ENCODE measurements at regions not wholly inside any gene's neighbourhood (a gene's known extent, or its start where the extent isn't known, plus 50 kb on each side); places are given as distances from the start of the nearest gene placed in this dataset.
"Not testable (repeated sequence)": the region's sequence is repeated elsewhere in the genome, so short reads cannot be mapped to it uniquely, and the experiment has no call there.

- DNase-seq = no peak
Observed at GRCh38 chr7:91407942-91408341, 143.7 kb downstream of the FZD1 start.

DNA sequence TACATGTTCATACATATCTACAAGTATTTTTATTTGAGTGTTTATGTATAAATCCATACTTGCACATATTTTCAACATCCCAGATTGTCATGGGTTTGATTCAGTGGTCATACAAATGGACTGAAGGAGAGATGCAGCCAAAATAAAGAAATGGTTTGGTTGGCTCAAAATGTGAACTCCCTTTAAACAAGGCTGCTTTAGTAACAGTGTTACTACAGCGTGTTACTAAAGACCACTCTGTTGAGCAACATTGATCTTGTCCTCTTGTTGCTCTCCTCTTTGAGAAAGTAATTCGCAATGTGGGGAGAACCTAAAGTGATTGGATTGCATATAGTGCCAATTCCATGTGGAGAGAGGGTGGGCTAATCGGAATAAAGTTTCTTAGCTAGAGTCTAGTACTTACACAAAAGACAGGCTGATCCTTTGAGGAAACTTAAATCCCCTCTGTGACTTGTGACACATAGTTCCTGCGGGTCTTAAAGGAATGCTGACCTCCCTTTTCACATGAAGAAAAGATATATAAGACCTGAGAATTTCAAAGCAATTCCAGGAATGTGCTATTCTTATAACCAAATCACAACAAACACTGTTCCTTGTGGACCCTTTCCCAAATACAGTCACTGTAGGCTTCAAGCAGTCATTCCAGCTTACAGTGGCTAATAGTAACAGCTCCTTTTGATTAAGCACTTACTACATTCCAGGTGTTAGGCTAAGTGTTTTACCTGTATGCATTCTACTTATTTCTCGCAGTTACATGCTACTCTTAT lies 144.3 kb downstream of the FZD1 start:
- DNase-seq = no peak

- DNase-seq = no peak
Observed at GRCh38 chr7:91411060-91411459, 146.8 kb downstream of the FZD1 start.

- no peak for DNase-seq
Observed at GRCh38 chr7:91412298-91412697, 148.1 kb downstream of the FZD1 start.

DNA sequence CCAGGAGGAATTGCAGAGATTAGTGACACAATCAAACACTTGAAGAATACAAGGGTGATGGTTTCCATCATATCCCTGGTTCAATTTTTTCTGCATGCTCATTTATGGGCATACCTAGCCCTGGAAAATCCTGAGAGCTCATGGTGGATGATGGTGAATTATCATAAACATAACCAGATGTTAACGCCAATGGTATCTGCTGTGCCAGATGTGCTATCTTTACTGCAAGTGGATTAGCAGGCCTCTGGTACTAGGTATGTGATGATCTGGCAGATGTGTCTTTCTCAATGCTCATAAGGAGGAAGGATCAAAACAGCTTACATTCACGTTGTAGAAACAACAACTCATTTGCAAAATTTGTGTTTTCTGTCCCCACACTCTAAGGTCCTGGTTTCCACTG lies 150.5 kb downstream of the FZD1 start:
- no peak for DNase-seq

GRCh38 chr7:91416155-91416865 lies 152.1 kb downstream of the FZD1 start:
- no peak for DNase-seq

DNA sequence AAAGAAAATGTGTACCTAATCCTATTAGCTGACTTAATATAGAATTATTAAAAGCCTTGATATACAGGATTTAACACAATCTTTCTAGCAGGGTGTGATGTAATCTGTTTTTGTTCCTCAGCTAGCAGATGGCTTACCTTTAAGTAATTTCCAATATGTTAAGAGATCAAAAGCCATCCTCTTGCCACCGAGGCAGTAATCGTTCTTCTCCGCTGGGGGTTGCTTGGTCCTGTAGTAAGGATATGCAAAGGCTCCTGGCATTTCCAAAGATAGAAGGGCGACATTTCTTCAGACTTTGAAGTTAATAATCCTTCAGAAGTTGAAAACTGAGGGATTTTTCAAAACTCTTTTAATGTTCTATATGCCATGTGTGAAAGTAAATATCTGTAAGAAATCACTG lies 156.4 kb downstream of the FZD1 start:
- no peak for DNase-seq

GRCh38 chr7:91421018-91421417 lies 156.8 kb downstream of the FZD1 start:
- DNase-seq = no peak

DNA sequence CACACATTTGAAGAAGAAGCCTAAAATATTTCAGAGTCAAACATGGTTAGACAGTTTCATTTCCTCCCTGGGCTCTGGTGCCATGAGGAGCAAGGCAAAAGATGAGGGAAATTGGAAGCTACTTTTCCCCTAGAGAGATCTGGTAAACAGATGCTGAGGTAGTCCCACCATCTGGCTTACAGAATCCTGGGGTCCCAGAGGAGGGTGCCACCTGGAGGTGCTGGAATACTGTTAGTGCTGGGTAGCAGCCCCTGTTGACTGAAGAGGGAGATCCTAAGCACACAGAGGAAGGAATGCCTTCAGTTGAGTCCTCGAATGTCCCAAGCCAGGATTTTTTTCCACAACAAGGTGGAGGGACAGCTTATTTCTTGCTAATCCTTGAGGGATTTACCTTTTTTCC lies 160.1 kb downstream of the FZD1 start:
- no peak for DNase-seq

- no peak for DNase-seq
Observed at GRCh38 chr7:91425149-91425548, 160.9 kb downstream of the FZD1 start.

GRCh38 chr7:91427051-91427450 lies 162.8 kb downstream of the FZD1 start:
- DNase-seq = no peak

- DNase-seq = no peak
Observed at GRCh38 chr7:91431601-91432000, 167.4 kb downstream of the FZD1 start.

GRCh38 chr7:91434836-91435235 lies 170.6 kb downstream of the FZD1 start:
- no peak for DNase-seq

DNA sequence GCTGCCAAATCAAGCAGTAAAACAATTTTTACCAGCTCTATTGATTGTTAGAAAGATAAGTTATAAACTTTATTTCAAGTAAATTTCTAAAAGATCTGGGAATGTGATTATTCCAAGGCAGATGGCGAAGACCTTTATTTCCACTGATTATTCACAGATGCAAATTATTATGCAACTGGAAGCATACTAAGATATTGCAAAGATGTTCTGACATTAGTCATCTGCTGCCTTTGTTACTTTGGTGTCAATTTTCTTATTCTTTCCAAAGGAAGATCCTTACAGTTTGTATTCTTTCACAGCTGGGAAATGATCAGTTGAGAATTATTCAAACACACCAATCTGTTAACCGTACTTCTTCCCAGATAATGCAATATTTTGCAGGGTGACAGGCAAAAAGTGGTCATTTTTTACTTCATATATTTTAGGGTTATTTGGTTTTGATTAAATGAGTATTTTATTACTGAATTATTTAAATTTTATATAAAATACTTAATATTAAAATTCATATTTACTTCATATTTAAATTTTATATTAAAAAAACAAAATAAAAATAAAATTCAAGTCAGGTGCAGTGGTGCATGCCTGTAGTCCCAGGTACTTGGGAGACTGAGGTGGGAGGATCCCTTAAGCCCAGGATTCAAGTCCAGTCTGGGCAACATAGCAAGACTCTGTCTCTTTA lies 171.3 kb downstream of the FZD1 start:
- no peak for DNase-seq

- DNase-seq = peak; percentile 99
Observed at GRCh38 chr7:91436655-91437054, 172.4 kb downstream of the FZD1 start.

DNA sequence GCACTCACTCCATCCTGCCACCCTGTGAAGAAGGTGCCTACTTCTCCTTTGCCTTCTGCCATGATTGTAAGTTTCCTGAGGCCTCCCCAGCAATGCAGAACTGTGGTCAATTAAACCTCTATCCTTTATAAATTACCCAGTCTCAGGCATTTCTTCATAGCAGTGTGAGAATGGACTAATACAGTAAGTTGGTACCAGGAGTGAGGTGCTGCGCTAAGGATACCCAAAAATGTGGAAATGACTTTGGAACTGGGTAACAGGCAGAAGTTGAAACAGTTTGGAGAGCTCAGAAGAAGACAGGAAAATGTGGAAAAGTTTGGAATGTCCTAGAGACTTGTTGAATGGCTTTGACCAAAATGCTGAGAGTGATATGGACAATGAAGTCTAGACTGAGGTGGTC lies 176.0 kb downstream of the FZD1 start:
- not testable (repeated sequence) for DNase-seq

- no peak for DNase-seq
Observed at GRCh38 chr7:91443862-91444261, 179.6 kb downstream of the FZD1 start.

- no peak for DNase-seq
Observed at GRCh38 chr7:91446819-91447218, 182.6 kb downstream of the FZD1 start.

- DNase-seq = no peak
Observed at GRCh38 chr7:91455411-91455810, 191.2 kb downstream of the FZD1 start.

DNA sequence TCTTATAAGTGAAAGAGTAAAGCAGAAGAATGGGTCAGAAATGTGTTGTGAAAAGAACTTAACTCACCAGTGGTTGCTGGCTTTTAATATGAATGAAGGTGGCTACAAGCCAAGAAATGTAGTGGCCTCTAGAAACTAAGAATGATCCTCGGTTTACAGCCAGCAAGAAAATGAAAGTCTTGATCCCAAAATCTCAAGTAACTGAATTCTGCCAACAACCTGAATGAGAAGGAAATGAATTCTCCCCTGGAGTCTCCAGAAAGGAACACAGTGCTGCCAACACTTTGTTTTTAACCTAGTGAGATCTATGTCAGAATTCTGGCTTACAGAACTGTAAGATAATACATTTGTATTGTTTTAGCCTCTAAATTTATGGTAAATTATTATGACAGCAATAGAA lies 193.0 kb downstream of the FZD1 start:
- no peak for DNase-seq

- no peak for DNase-seq
Observed at GRCh38 chr7:91459539-91459938, 195.3 kb downstream of the FZD1 start.

DNA sequence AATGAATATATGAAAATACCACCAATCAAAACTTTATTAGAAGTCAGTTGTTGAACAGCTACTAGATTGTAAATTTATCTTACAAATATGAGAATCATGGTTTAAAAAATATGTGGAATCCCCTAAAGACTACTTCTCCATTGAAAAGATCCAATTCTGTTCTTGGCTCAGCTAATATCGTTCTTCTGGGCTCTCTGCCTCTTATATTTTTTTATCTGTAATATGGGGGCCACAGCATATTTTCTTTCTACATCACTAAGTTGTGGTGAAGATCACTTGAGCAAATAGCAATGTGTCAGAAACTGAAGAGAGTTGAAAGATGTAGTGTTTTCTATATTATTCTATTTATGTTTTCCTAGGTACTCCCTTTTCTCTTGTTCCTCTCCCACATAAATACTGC lies 198.1 kb downstream of the FZD1 start:
- no peak for DNase-seq

DNA sequence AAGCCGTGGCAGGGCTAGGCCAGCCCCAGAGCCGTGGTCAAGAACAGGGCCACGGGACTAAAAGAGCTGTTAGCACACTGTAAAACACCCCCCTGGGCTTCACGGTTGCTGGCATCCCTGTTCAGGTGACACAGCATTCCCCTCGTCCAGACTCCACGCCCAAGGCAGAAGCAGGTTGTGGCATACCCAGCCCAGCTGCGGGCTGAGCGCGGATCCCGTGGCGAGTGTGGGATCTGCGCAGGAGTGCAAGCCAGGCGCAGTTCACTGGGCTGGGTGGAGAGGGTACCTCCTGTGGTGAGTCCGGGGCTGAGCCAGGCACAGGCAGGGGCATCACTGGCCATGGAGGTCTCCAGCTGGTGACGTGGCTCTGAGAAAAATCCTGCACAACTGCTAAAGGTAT lies 199.1 kb downstream of the FZD1 start:
- DNase-seq = no peak

DNA sequence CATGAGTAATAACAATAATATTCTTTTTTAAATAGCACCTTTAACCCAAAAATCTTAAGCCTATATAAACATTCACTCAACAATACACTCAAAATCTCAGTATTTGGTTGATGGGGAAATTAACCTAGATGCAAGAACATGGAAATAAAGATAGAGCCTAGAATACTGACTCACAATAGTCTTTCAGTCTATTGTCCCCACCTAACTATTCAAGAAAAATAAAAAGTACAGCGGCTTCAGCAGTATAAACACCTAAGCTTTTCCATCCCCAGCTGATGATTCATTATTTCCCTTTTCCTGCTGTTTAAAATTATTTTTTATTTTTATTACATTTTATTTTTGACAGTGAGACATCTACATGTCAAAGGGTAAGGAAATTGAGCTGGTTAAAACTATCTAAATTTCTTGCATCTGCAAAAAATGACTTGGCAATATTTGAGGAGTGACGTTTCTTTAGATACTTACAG lies 201.4 kb downstream of the FZD1 start:
- no peak for DNase-seq
